ENCODE measurements at regions not wholly inside any gene's neighbourhood (a gene's known extent, or its start where the extent isn't known, plus 50 kb on each side); places are given as distances from the start of the nearest gene placed in this dataset.

- Mint-ChIP-seq H3K9me3 (peaks cover 0 to 6% (median 0%) of the 10 kb centered on the region in 5 donors), H3K27me3 (no peaks in the 10 kb centered on the region), H3K4me3 (no peak overlapping the region), H3K4me1 (no peaks in the 10 kb centered on the region), H3K27ac (no peak overlapping the region), H3K36me3 (no peaks in the 10 kb centered on the region)
- Histone ChIP-seq H3K27ac (ENCODE audit: low read depth, low read length) (no peak overlapping the region), H3K4me3 (ENCODE audit: low read length) (no peak overlapping the region), H3K36me3 (ENCODE audit: insufficient read depth, low read length) (no peaks in the 10 kb centered on the region), H3K27me3 (ENCODE audit: insufficient read depth, low read length, poor library complexity, severe bottlenecking) (no peaks in the 10 kb centered on the region), H3K9me3 (ENCODE audit: low read length) (no peaks in the 10 kb centered on the region), H3K4me1 (ENCODE audit: insufficient read depth, low read length) (no peaks in the 10 kb centered on the region)
- no peak for DNase-seq
- ChIA-PET POLR2A (no interaction called here), CTCF (no interaction called here)
Observed at GRCh38 chr1:238232084-238232710, 341.5 kb upstream of the ZP4 start.

- H3K9me3 Mint-ChIP-seq = peaks cover 0 to 19% (median 6%) of the 10 kb centered on the region in 5 donors
- H3K36me3 Mint-ChIP-seq = no peaks in the 10 kb centered on the region
- H3K27me3 Mint-ChIP-seq = no peaks in the 10 kb centered on the region
- H3K4me3 Mint-ChIP-seq = no peak overlapping the region
- H3K4me1 Mint-ChIP-seq = no peaks in the 10 kb centered on the region
- no peak overlapping the region for H3K27ac ChIP-seq (ENCODE audit: low read depth, low read length)
- DNase-seq = no peak
- ChIA-PET CTCF (no interaction called here), POLR2A (no interaction called here)
- no peaks in the 10 kb centered on the region for H3K4me1 ChIP-seq (ENCODE audit: insufficient read depth, low read length)
- H3K27me3 ChIP-seq (ENCODE audit: insufficient read depth, low read length, poor library complexity, severe bottlenecking) = no peaks in the 10 kb centered on the region
- no peaks in the 10 kb centered on the region for H3K9me3 ChIP-seq (ENCODE audit: low read length)
- H3K36me3 ChIP-seq (ENCODE audit: insufficient read depth, low read length) = no peaks in the 10 kb centered on the region
- no peak overlapping the region for H3K27ac Mint-ChIP-seq
- H3K4me3 ChIP-seq (ENCODE audit: low read length) = no peak overlapping the region
Observed at GRCh38 chr1:238226810-238227209, 336.1 kb upstream of the ZP4 start.

- H3K27ac ChIP-seq (ENCODE audit: low read depth, low read length) = no peak overlapping the region
- H3K27me3 ChIP-seq (ENCODE audit: insufficient read depth, low read length, poor library complexity, severe bottlenecking) = no peaks in the 10 kb centered on the region
- H3K4me3 Mint-ChIP-seq = no peak overlapping the region
- POLR2A ChIA-PET = no interaction called here
- no peaks in the 10 kb centered on the region for H3K27me3 Mint-ChIP-seq
- H3K9me3 ChIP-seq (ENCODE audit: low read length) = no peaks in the 10 kb centered on the region
- no peak for DNase-seq
- CTCF ChIA-PET = no interaction called here
- H3K4me3 ChIP-seq (ENCODE audit: low read length) = no peak overlapping the region
- no peak overlapping the region for H3K27ac Mint-ChIP-seq
- no peaks in the 10 kb centered on the region for H3K4me1 Mint-ChIP-seq
- no peaks in the 10 kb centered on the region for H3K36me3 ChIP-seq (ENCODE audit: insufficient read depth, low read length)
- no peaks in the 10 kb centered on the region for H3K4me1 ChIP-seq (ENCODE audit: insufficient read depth, low read length)
- H3K9me3 Mint-ChIP-seq = peaks cover 2 to 34% (median 8%) of the 10 kb centered on the region in 5 donors
- H3K36me3 Mint-ChIP-seq = no peaks in the 10 kb centered on the region
Observed at GRCh38 chr1:238223076-238223640, 332.4 kb upstream of the ZP4 start.

- no peak overlapping the region for H3K27ac Mint-ChIP-seq
- Histone ChIP-seq H3K36me3 (ENCODE audit: insufficient read depth, low read length) (no peaks in the 10 kb centered on the region), H3K4me1 (ENCODE audit: insufficient read depth, low read length) (no peaks in the 10 kb centered on the region), H3K4me3 (ENCODE audit: low read length) (no peak overlapping the region), H3K9me3 (ENCODE audit: low read length) (no peaks in the 10 kb centered on the region), H3K27ac (ENCODE audit: low read depth, low read length) (no peak overlapping the region), H3K27me3 (ENCODE audit: insufficient read depth, low read length, poor library complexity, severe bottlenecking) (no peaks in the 10 kb centered on the region)
- no peaks in the 10 kb centered on the region for H3K4me1 Mint-ChIP-seq
- H3K36me3 Mint-ChIP-seq = no peaks in the 10 kb centered on the region
- no peaks in the 10 kb centered on the region for H3K27me3 Mint-ChIP-seq
- no peak for DNase-seq
- H3K9me3 Mint-ChIP-seq = peaks cover 2 to 36% (median 6%) of the 10 kb centered on the region in 5 donors
- H3K4me3 Mint-ChIP-seq = no peak overlapping the region
- CTCF ChIA-PET = no interaction called here
- POLR2A ChIA-PET = no interaction called here
Observed at GRCh38 chr1:238221738-238222137, 331.0 kb upstream of the ZP4 start.

- no peaks in the 10 kb centered on the region for H3K4me1 Mint-ChIP-seq
- DNase-seq = no peak
Observed at GRCh38 chr1:238214449-238214848, 323.7 kb upstream of the ZP4 start.

GRCh38 chr1:238205045-238205662, 314.4 kb upstream of the ZP4 start:
- no peaks in the 10 kb centered on the region for H3K9me3 ChIP-seq (ENCODE audit: low read length)
- CTCF ChIA-PET = no interaction called here
- no peak overlapping the region for H3K27ac ChIP-seq (ENCODE audit: low read depth, low read length)
- no peak overlapping the region for H3K27ac Mint-ChIP-seq
- H3K4me3 ChIP-seq (ENCODE audit: low read length) = no peak overlapping the region
- no peak overlapping the region for H3K4me3 Mint-ChIP-seq
- no peak for DNase-seq
- H3K27me3 Mint-ChIP-seq = no peaks in the 10 kb centered on the region
- no peaks in the 10 kb centered on the region for H3K36me3 Mint-ChIP-seq
- no peaks in the 10 kb centered on the region for H3K36me3 ChIP-seq (ENCODE audit: insufficient read depth, low read length)
- no peaks in the 10 kb centered on the region for H3K4me1 Mint-ChIP-seq
- POLR2A ChIA-PET = no interaction called here
- H3K9me3 Mint-ChIP-seq = peaks cover 2 to 14% (median 8%) of the 10 kb centered on the region in 5 donors
- H3K27me3 ChIP-seq (ENCODE audit: insufficient read depth, low read length, poor library complexity, severe bottlenecking) = no peaks in the 10 kb centered on the region
- no peaks in the 10 kb centered on the region for H3K4me1 ChIP-seq (ENCODE audit: insufficient read depth, low read length)

More at GRCh38 chr1:238214449-238214848, 323.7 kb upstream of the ZP4 start:
- ChIA-PET POLR2A (no interaction called here), CTCF (no interaction called here)
- no peak overlapping the region for H3K4me3 ChIP-seq (ENCODE audit: low read length)
- no peaks in the 10 kb centered on the region for H3K9me3 ChIP-seq (ENCODE audit: low read length)
- H3K4me3 Mint-ChIP-seq = no peak overlapping the region
- no peaks in the 10 kb centered on the region for H3K27me3 ChIP-seq (ENCODE audit: insufficient read depth, low read length, poor library complexity, severe bottlenecking)
- peaks cover 7 to 16% (median 9%) of the 10 kb centered on the region in 5 donors for H3K9me3 Mint-ChIP-seq
- no peak overlapping the region for H3K27ac Mint-ChIP-seq
- H3K27me3 Mint-ChIP-seq = no peaks in the 10 kb centered on the region
- H3K4me1 ChIP-seq (ENCODE audit: insufficient read depth, low read length) = no peaks in the 10 kb centered on the region
- no peaks in the 10 kb centered on the region for H3K36me3 Mint-ChIP-seq
- no peaks in the 10 kb centered on the region for H3K36me3 ChIP-seq (ENCODE audit: insufficient read depth, low read length)
- no peak overlapping the region for H3K27ac ChIP-seq (ENCODE audit: low read depth, low read length)

GRCh38 chr1:238201992-238202391, 311.3 kb upstream of the ZP4 start:
- Mint-ChIP-seq H3K4me1 (no peaks in the 10 kb centered on the region), H3K27ac (no peak overlapping the region), H3K9me3 (peaks cover 2 to 7% (median 2%) of the 10 kb centered on the region in 5 donors), H3K27me3 (no peaks in the 10 kb centered on the region), H3K4me3 (no peak overlapping the region), H3K36me3 (no peaks in the 10 kb centered on the region)
- H3K27me3 ChIP-seq (ENCODE audit: insufficient read depth, low read length, poor library complexity, severe bottlenecking) = no peaks in the 10 kb centered on the region
- no peak for DNase-seq
- no peak overlapping the region for H3K4me3 ChIP-seq (ENCODE audit: low read length)
- no peak overlapping the region for H3K27ac ChIP-seq (ENCODE audit: low read depth, low read length)
- no peaks in the 10 kb centered on the region for H3K4me1 ChIP-seq (ENCODE audit: insufficient read depth, low read length)
- no peaks in the 10 kb centered on the region for H3K36me3 ChIP-seq (ENCODE audit: insufficient read depth, low read length)
- H3K9me3 ChIP-seq (ENCODE audit: low read length) = no peaks in the 10 kb centered on the region
- POLR2A ChIA-PET = no interaction called here
- CTCF ChIA-PET = no interaction called here

GRCh38 chr1:238199325-238199724, 308.6 kb upstream of the ZP4 start:
- H3K36me3 Mint-ChIP-seq = no peaks in the 10 kb centered on the region
- H3K4me1 ChIP-seq (ENCODE audit: insufficient read depth, low read length) = no peaks in the 10 kb centered on the region
- CTCF ChIA-PET = no interaction called here
- no peak overlapping the region for H3K27ac Mint-ChIP-seq
- no peaks in the 10 kb centered on the region for H3K36me3 ChIP-seq (ENCODE audit: insufficient read depth, low read length)
- no peaks in the 10 kb centered on the region for H3K9me3 ChIP-seq (ENCODE audit: low read length)
- POLR2A ChIA-PET = no interaction called here
- H3K27ac ChIP-seq (ENCODE audit: low read depth, low read length) = no peak overlapping the region
- H3K4me1 Mint-ChIP-seq = no peaks in the 10 kb centered on the region
- H3K27me3 ChIP-seq (ENCODE audit: insufficient read depth, low read length, poor library complexity, severe bottlenecking) = no peaks in the 10 kb centered on the region
- peaks cover 2 to 11% (median 5%) of the 10 kb centered on the region in 5 donors for H3K9me3 Mint-ChIP-seq
- DNase-seq = no peak
- H3K4me3 ChIP-seq (ENCODE audit: low read length) = no peak overlapping the region
- no peak overlapping the region for H3K4me3 Mint-ChIP-seq
- H3K27me3 Mint-ChIP-seq = no peaks in the 10 kb centered on the region
